ENCODE measurements at regions not wholly inside any gene's neighbourhood (a gene's known extent, or its start where the extent isn't known, plus 50 kb on each side); places are given as distances from the start of the nearest gene placed in this dataset.
"Not testable (repeated sequence)": the region's sequence is repeated elsewhere in the genome, so short reads cannot be mapped to it uniquely, and the experiment has no call there.

- no peak for DNase-seq (ENCODE audit: low read depth)
- no peak for TF ChIP-seq CTCF (IDR thresholded peaks at IDR 0.05; ENCODE audit: insufficient read depth, low read depth, low read length)
- H3K4me3 ChIP-seq (ENCODE audit: low read depth, low read length), result no peak overlapping the region
Observed at GRCh38 chr1:96465441-96465840, 256.1 kb upstream of the PTBP2 start.

DNA sequence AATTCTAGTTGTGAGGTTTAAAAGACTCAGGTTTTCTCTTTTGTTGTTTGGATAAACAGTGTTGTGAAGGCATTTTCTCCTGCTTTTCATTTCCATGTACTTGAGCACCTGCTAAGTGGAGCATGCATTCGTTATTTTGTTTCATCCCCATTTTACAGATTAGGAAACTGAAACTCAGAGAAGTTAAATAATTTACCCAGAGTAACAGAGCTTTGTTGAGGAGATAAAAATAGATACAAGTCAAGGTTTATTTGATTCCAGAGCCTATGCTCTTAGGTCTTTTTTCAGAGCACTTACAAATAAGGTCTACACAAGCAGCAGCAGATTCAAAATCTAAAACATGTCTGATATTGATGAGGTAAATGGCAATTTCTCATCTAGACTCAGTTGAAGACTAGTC lies 254.7 kb upstream of the PTBP2 start:
- no peak for DNase-seq (ENCODE audit: low read depth)
- H3K4me3 ChIP-seq (ENCODE audit: low read depth, low read length), result no peak overlapping the region
- no peak for TF ChIP-seq CTCF (IDR thresholded peaks at IDR 0.05; ENCODE audit: insufficient read depth, low read depth, low read length)

DNA sequence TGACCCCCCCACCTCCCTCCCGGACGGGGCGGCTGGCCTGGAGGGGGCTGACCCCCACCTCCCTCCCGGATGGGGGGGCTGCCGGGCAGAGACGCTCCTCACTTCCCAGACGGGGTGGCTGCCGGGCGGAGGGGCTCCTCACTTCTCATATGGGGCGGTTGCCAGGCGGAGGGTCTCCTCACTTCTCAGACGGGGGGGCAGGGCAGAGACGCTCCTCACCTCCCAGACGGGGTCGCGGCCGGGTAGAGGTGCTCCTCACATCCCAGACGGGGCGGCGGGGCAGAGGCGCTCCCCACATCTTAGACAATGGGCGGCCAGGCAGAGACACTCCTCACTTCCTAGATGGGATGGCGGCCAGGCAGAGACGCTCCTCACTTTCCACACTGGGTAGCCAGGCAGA lies 251.9 kb upstream of the PTBP2 start:
- not testable (repeated sequence) for H3K4me3 ChIP-seq (ENCODE audit: low read depth, low read length); DNase-seq (ENCODE audit: low read depth)

GRCh38 chr1:96472471-96472870 lies 249.1 kb upstream of the PTBP2 start:
- no peak overlapping the region for H3K4me3 ChIP-seq (ENCODE audit: low read depth, low read length)
- DNase-seq (ENCODE audit: low read depth), result no peak
- TF ChIP-seq CTCF (IDR thresholded peaks at IDR 0.05; ENCODE audit: insufficient read depth, low read depth, low read length), result no peak

DNA sequence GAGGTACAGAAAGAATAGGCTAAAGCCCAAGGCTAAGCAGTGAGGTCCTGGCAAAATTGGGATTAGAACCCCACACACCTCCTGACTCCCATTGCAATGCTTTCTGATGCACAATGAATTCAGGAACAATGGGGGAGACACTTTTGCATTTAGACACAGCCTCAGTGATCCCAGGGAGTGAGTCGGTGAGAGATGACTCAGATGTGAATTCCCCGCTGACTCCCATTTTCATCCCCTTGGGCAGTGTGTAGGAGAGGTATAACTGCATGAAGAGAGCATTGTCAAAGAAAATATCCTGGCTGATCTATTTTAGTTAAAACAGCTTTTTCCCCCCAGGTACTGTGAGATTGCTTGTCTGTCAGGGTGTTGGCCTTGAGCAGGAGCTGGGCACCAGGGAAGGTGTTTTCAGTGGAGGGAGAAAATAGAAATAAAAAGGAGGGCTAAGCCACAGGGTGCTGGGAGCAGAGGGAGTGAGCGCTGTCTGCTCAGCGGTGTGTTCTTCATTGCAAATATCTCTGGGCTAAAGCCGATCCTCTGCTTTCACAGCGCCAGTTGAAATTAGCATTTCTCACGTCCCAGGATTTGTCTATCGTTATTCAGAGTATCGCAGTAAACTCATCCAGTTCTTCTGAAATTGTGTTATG lies 247.7 kb upstream of the PTBP2 start:
- TF ChIP-seq CTCF (IDR thresholded peaks at IDR 0.05; ENCODE audit: insufficient read depth, low read depth, low read length), result no peak
- DNase-seq (ENCODE audit: low read depth), result peak; percentile 16

GRCh38 chr1:96474985-96475743 lies 246.4 kb upstream of the PTBP2 start:
- no peak for DNase-seq (ENCODE audit: low read depth)
- no peak for TF ChIP-seq CTCF (IDR thresholded peaks at IDR 0.05; ENCODE audit: insufficient read depth, low read depth, low read length)
- H3K4me3 ChIP-seq (ENCODE audit: low read depth, low read length), result no peak overlapping the region

More for the DNA sequence above, 247.7 kb upstream of the PTBP2 start:
- no peak overlapping the region for H3K4me3 ChIP-seq (ENCODE audit: low read depth, low read length)

DNA sequence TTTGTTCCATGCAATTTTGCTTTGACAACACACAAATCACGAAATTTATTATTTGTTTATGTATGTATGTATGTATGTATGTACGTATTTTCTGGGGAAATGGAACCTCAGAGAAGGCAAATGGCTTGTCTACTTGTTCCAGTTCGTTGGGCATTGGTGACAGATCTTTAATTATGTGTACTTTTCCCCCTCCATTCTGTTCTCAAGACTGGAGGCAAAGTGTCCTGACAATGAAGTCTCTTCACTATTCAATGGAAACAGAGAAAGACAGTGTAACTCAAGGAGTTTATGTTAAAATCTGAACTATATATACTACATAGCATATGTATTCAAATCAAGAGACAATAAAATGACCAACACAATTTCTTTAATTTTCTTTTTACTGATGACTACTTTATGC lies 245.7 kb upstream of the PTBP2 start:
- TF ChIP-seq CTCF (IDR thresholded peaks at IDR 0.05; ENCODE audit: insufficient read depth, low read depth, low read length), result no peak
- no peak overlapping the region for H3K4me3 ChIP-seq (ENCODE audit: low read depth, low read length)
- no peak for DNase-seq (ENCODE audit: low read depth)
